Stimulated activated CD8-positive, alpha-beta memory T cell treated with anti-CD3 and anti-CD28 coated beads, Interleukin-4, amount 100 ng/mL, for 24 hours (primary cell): ENCODE measurements at regions not wholly inside any gene's neighbourhood (a gene's known extent, or its start where the extent isn't known, plus 50 kb on each side); places are given as distances from the start of the nearest gene placed in this dataset.

Experiments
- DNase-seq: peaks from one replicate; pipeline ENCODE4 v3.0.0-alpha.2; 2020; ENCODE audit warnings: low read depth

DNA sequence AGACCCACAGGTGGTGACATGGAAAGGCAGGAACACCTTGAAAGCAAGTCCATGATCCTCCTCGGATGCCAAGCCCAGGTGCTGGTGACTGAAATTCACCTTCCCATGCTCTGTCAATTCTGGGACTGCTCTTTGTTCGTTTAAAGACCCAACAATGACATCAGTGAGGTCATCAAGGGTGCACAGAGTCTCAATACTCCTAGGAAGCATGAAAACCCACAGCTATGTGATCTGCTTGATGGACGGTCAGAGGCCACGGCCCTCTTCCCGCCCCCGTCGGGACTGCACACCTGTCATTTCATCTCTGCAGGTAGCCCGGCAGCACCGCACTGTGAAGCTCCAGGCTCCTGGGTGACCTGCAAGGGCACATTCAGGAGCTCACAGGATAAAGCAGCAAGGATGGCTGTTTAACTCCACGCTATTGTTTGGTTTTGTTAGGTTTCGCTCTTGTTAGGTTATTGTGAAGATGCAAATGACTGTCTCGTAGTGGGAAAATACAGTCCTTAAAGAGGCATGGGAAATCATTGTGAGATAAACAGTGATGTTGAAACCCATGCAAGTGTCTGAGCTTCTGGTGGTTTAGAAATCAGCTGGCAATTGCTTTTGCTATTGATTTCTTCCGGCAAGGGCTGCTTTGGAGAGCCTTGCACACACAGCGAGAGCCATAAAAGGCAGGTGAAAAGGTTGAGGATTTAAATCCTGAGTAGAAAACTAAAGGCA lies 124.8 kb upstream of the AJAP1 start:
- DNase-seq = no peak

GRCh38 chr1:4530166-4530785 lies 124.1 kb upstream of the AJAP1 start:
- no peak for DNase-seq

DNA sequence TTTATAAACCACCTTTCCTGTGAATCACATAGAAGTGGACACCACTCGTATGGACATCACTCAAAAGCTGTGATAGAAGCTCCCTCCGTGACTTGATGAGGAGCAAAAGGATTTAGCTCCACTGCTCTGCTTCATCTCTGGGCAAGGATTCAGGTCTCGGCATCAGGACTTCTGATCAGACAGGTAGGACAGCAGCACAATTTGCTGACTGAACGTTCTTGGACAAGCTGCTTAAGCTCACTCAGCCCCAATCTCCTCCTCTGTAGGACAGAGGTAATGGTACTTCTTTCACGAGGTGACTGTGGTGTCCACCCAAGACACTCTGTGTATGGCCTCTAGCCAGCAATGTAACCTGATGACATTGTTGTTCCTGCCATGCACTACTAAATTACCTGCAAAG lies 122.6 kb upstream of the AJAP1 start:
- no peak for DNase-seq

GRCh38 chr1:4532656-4533055 lies 121.8 kb upstream of the AJAP1 start:
- DNase-seq = no peak

DNA sequence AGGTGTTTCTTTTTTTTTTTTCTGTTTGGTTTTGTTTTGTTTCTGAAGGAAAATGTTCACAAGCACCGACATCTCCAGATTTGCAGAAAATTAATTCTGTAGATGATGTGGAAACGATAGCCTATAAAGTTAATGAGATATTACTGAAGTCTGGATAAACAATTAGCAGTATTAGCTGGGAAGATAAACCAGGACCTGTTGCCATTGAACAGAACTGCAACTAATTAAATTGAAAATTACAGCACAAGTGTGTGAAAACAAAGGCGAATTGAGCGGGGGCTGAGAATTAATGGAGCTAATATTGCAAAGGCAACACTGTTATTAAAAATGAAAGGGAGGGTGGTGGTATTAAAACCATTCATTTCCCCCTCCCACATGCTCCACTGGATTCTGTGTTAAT lies 107.5 kb upstream of the AJAP1 start:
- DNase-seq = no peak

- no peak for DNase-seq
Measured at GRCh38 chr1:4549930-4550329, 104.5 kb upstream of the AJAP1 start.

- DNase-seq = no peak
Measured at GRCh38 chr1:4550941-4551340, 103.5 kb upstream of the AJAP1 start.

DNA sequence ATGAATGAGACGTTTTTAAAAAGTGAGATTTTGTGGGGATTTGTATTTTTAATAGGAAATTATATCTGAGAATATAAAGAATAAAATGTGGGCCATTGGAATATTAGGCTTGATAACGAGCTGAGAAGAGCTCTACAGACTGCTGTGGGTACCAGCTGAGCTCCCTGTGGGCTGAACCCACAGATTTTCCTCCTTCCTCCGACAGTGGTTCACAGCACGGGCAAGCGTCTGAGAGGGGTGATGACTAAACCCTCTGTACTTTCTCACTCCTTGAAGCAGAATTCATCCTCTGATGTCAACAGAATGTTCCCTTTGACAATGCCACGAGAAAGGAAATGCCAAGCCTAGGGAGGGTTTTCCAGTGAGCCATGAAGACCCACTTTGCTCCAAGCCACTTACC lies 102.7 kb upstream of the AJAP1 start:
- DNase-seq = no peak

DNA sequence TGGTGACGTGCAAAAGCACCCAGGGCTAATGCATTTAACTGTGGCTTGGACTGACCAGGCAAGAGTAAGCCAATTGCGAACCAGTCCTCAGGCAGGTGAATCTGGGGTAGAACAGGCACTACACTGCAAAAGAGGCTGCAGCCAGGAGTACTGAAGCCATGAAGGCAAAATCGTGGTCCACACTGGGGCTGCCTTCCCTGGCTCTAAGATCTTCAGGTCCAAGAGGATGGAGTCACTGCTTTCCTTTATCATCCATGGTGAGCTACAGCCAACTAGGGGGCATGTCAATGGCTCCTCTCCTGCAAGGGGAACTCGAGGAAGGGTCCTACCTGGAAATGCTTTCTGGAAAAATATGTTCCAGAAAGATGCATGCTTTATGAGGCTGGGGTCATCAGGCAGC lies 100.6 kb upstream of the AJAP1 start:
- no peak for DNase-seq

GRCh38 chr1:4554271-4554865 lies 100.0 kb upstream of the AJAP1 start:
- no peak for DNase-seq

GRCh38 chr1:4557949-4558348 lies 96.5 kb upstream of the AJAP1 start:
- no peak for DNase-seq

- DNase-seq = no peak
Measured at GRCh38 chr1:4561205-4561604, 93.2 kb upstream of the AJAP1 start.

DNA sequence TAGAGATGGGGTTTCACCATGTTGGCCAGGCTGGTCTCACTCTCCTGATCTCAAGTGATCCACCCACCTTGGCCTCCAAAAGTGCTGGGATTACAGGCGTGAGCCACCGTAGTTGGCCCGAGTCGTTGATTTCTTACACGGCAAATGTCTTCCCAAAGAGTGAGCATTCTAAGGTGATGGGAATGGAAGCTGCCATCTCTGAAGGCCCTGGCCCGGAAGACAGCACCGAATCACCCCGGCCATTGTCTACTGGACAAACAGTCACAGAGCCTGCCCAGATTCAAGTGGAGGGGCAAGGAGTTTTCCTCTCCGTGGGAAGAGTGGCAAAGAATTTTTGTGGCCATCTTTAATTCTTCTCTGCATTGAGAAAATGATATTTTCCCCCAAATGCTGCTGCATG lies 92.1 kb upstream of the AJAP1 start:
- DNase-seq = no peak

GRCh38 chr1:4563586-4563985 lies 90.8 kb upstream of the AJAP1 start:
- DNase-seq = no peak

- no peak for DNase-seq
Measured at GRCh38 chr1:4564051-4564450, 90.4 kb upstream of the AJAP1 start.

DNA sequence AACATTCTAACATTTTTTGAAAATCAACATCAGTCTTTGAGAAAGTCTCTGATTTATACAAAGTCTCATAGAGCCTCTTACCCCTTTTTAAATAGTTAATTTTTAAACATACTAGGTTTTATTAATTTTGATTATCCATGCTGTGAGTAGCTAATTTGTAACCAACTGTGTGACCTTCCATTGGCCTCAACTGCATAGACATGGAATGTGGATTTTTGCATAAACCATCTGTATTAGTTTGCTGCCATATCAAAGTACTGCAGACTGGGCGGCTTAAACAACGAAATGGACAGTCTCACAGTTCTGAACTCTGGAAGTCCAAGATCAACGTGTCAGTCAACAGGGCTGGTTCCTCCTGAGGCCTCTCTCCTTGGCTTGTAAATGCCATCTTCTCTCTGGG lies 89.2 kb upstream of the AJAP1 start:
- DNase-seq = no peak

GRCh38 chr1:4565801-4566449 lies 88.5 kb upstream of the AJAP1 start:
- no peak for DNase-seq

DNA sequence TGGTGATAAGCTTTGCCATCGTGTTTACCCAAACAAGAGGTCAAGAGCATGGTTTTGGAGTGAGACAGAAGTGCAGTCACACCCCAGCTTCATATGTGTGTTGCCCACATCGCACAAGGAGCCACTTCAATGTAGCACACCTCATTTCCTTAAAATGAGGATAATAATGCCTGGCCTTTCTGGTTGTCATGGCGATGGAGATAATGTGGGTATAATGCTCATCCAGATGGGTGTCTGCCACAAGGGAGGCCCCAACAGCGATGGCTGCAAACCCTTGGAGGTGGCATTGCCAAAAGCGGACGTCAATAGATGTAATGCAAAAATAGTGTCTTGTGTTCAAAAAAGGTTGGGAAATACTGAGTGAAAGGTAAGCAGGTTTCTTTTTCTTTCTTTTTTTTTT lies 83.1 kb upstream of the AJAP1 start:
- DNase-seq = no peak

GRCh38 chr1:4573526-4573925 lies 80.9 kb upstream of the AJAP1 start:
- no peak for DNase-seq

DNA sequence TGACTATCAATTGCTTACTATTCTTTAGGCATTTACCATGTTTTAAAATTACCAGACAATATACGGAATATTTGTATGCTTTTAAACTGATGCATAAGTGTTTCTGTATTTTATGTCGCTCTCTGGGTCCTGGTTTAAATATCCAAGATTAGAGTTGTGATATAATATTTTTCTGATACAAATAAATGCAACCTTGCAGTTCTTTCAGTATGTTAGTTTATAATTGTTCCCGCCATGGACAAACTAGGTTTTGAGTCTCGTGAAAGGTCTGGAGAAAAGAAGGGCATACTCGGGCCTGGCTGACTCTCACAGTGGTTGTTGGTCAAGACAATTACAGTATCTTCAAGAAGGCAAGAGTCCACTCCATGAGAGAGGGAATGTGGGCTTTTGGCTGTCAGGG lies 72.6 kb upstream of the AJAP1 start:
- DNase-seq = no peak

GRCh38 chr1:4584449-4584848 lies 70.0 kb upstream of the AJAP1 start:
- no peak for DNase-seq

DNA sequence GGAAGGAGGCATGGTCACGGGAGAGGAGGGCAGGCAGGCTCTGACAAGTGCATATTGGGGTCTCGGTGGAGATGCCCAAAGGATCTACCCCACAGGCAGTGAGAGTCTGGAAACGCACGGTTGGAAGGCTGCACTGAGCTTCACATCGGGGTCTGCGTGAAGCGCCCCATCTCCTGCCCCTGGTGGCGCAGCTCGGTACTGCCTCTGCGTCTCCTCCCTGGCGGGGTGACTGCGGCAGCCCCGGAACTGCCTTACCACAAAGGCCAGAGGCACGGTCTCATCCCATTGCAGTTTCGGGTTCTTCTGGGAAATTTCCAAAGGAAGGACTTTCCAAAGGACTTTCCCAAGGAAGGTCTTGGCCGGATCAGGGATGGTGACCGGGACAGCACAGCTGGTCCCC lies 69.2 kb upstream of the AJAP1 start:
- DNase-seq = peak; percentile 48

- DNase-seq = no peak
Measured at GRCh38 chr1:4585705-4586104, 68.7 kb upstream of the AJAP1 start.
